Activated T-cell treated with anti-CD3 and anti-CD28 coated beads for 48 hours (primary cell): ENCODE measurements at regions not wholly inside any gene's neighbourhood (a gene's known extent, or its start where the extent isn't known, plus 50 kb on each side); places are given as distances from the start of the nearest gene placed in this dataset.
"Not testable (repeated sequence)": the region's sequence is repeated elsewhere in the genome, so short reads cannot be mapped to it uniquely, and the experiment has no call there.

Experiments
- DNase-seq: peaks from one replicate; pipeline ENCODE4 v3.0.0-alpha.2; 2020; ENCODE audit warnings: low read depth

- no peak for DNase-seq
These were observed 281.0 kb upstream of the MAOA start for GRCh38 chrX:43375136-43375535.

GRCh38 chrX:43380704-43381103 lies 275.4 kb upstream of the MAOA start:
- no peak for DNase-seq

GRCh38 chrX:43386875-43387274 lies 269.2 kb upstream of the MAOA start:
- DNase-seq = no peak

- no peak for DNase-seq
These were observed 250.9 kb upstream of the MAOA start for GRCh38 chrX:43405191-43405590.

- no peak for DNase-seq
These were observed 232.2 kb upstream of the MAOA start for GRCh38 chrX:43423876-43424275.

GRCh38 chrX:43436517-43436916 lies 219.6 kb upstream of the MAOA start:
- DNase-seq = no peak

- DNase-seq = no peak
These were observed 209.3 kb upstream of the MAOA start for GRCh38 chrX:43446752-43447151.

GRCh38 chrX:43448688-43449087 lies 207.4 kb upstream of the MAOA start:
- DNase-seq = no peak

GRCh38 chrX:43450355-43450754 lies 205.7 kb upstream of the MAOA start:
- DNase-seq = no peak

GRCh38 chrX:43451976-43452686 lies 204.0 kb upstream of the MAOA start:
- DNase-seq = not testable (repeated sequence)

- no peak for DNase-seq
These were observed 200.0 kb upstream of the MAOA start for GRCh38 chrX:43456063-43456462.

- DNase-seq = no peak
These were observed 199.2 kb upstream of the MAOA start for GRCh38 chrX:43456906-43457305.

GRCh38 chrX:43467608-43468234 lies 188.4 kb upstream of the MAOA start:
- DNase-seq = no peak

- no peak for DNase-seq
These were observed 186.6 kb upstream of the MAOA start for GRCh38 chrX:43469391-43470054.

GRCh38 chrX:43474321-43474720 lies 181.8 kb upstream of the MAOA start:
- no peak for DNase-seq

- no peak for DNase-seq
These were observed 177.0 kb upstream of the MAOA start for GRCh38 chrX:43479070-43479469.

GRCh38 chrX:43479850-43480249 lies 176.2 kb upstream of the MAOA start:
- no peak for DNase-seq

GRCh38 chrX:43481576-43481975 lies 174.5 kb upstream of the MAOA start:
- no peak for DNase-seq

GRCh38 chrX:43493756-43494155 lies 162.3 kb upstream of the MAOA start:
- DNase-seq = no peak

GRCh38 chrX:43500246-43500645 lies 155.9 kb upstream of the MAOA start:
- DNase-seq = no peak

- no peak for DNase-seq
These were observed 155.0 kb upstream of the MAOA start for GRCh38 chrX:43500996-43501694.

GRCh38 chrX:43504394-43504793 lies 151.7 kb upstream of the MAOA start:
- DNase-seq = no peak

- DNase-seq = no peak
These were observed 150.3 kb upstream of the MAOA start for GRCh38 chrX:43505769-43506168.
